Upper lobe of left lung (tissue), 6 donors: ENCODE measurements at regions not wholly inside any gene's neighbourhood (a gene's known extent, or its start where the extent isn't known, plus 50 kb on each side); places are given as distances from the start of the nearest gene placed in this dataset.

Source experiments
- ATAC-seq, 2 donors: fragments of 200-7000 bp; cut with Tn5 transposase; one replicate each; pipeline ENCODE4 v1.9.1; 2022; ENCODE audit warnings: mild to moderate bottlenecking in 2 of 2, moderate library complexity in 2 of 2; ENCODE audit not compliant: low FRiP score in 2 of 2
- DNase-seq, 2 donors: peaks; one replicate each; pipeline ENCODE4 v3.0.0-alpha.2; 2019 to 2020
- H3K27ac ChIP-seq, 4 donors: fragments of 200-600 bp; sonication (generic); one replicate each; pipeline ENCODE4 v1.5.1; 2016 to 2019
- H3K27me3 ChIP-seq, 4 donors: fragments of 200-600 bp; sonication (generic); one replicate each; pipeline ENCODE4 v1.5.1; 2017 to 2019
- H3K36me3 ChIP-seq, 4 donors: fragments of 200-600 bp; sonication (generic); one replicate each; pipeline ENCODE4 v1.5.1; 2016 to 2019
- H3K4me1 ChIP-seq, 4 donors: fragments of 200-600 bp; sonication (generic); one replicate each; pipeline ENCODE4 v1.5.1; 2018 to 2019
- H3K4me3 ChIP-seq, 4 donors: fragments of 200-600 bp; sonication (generic); one replicate each; pipeline ENCODE4 v1.5.1; 2017 to 2019; ENCODE audit warnings: mild to moderate bottlenecking in 2 of 4, moderate library complexity in 1 of 4
- H3K9me3 ChIP-seq, 4 donors: fragments of 200-600 bp; sonication (generic); one replicate each; pipeline ENCODE4 v1.5.1; 2018 to 2019
- CTCF ChIP-seq, 6 experiments: fragments of 450-650 bp in 4 of 6; fragments of 200-600 bp in 2 of 6; sonication (generic) in 2 of 6; IDR thresholded peaks; one replicate each; pipeline ENCODE4 v1.5.1; 2016 to 2019; ENCODE audit warnings: antibody characterized with exemption in 6 of 6
- EP300 ChIP-seq, 4 donors: sonication (generic); formaldehyde crosslinking; IDR thresholded peaks; one replicate each; pipeline ENCODE4 v1.5.1; 2017; ENCODE audit warnings: antibody characterized with exemption in 4 of 4, control low read depth in 2 of 4
- POLR2A ChIP-seq, 4 donors: fragments of 450-650 bp; IDR thresholded peaks; one replicate each; pipeline ENCODE4 v1.5.1; 2016 to 2017; ENCODE audit warnings: antibody characterized with exemption in 4 of 4, mild to moderate bottlenecking in 2 of 4
- POLR2AphosphoS5 ChIP-seq, 2 donors: sonication (generic); formaldehyde crosslinking; IDR thresholded peaks; one replicate each; pipeline ENCODE4 v1.5.1; 2017; ENCODE audit warnings: antibody characterized with exemption in 2 of 2
- WGBS, 2 donors: methylation state at CpG; one replicate each; pipeline ENCODE4 v1.1.5; 2017 to 2018; 5-methylcytosine and 5-hydroxymethylcytosine counted together
- donor health status: DM: no; HTN: no; CAD: no; lungs with moderate emphysema.
- donor health status: DM: no; HTN: yes; CAD: no; lungs with severe emphysema.

GRCh38 chr4:165692082-165692481 is 181.0 kb upstream of the TLL1 start:
- 89 to 93% methylated on average over 3 of the region's 3 CpGs for WGBS, 2 donors

GRCh38 chr4:165698272-165698671 is 174.8 kb upstream of the TLL1 start:
- WGBS, 2 donors, result 49 to 78% methylated on average over 2 of the region's 2 CpGs
- no peak for TF ChIP-seq POLR2AphosphoS5 (IDR thresholded peaks at IDR 0.05)
- no peak for TF ChIP-seq EP300 (IDR thresholded peaks at IDR 0.05)
- no peak for TF ChIP-seq POLR2A (IDR thresholded peaks at IDR 0.05)
- TF ChIP-seq CTCF (IDR thresholded peaks at IDR 0.05), result no peak
- Histone ChIP-seq H3K4me3 (no peak overlapping the region), H3K27me3 (no peaks in the 10 kb centered on the region), H3K36me3 (no peaks in the 10 kb centered on the region), H3K4me1 (no peaks in the 10 kb centered on the region), H3K9me3 (no peaks in the 10 kb centered on the region), H3K27ac (no peak overlapping the region)
- ATAC-seq (no peak), DNase-seq (no peak)

More at GRCh38 chr4:165692082-165692481, 181.0 kb upstream of the TLL1 start:
- Histone ChIP-seq H3K27ac (no peak overlapping the region), H3K4me3 (no peak overlapping the region), H3K4me1 (peaks cover 0 to 8% (median 0%) of the 10 kb centered on the region in 4 donors), H3K27me3 (no peaks in the 10 kb centered on the region), H3K9me3 (no peaks in the 10 kb centered on the region), H3K36me3 (no peaks in the 10 kb centered on the region)
- no peak for TF ChIP-seq POLR2AphosphoS5 (IDR thresholded peaks at IDR 0.05)
- no peak for TF ChIP-seq CTCF (IDR thresholded peaks at IDR 0.05)
- TF ChIP-seq POLR2A (IDR thresholded peaks at IDR 0.05), result no peak
- no peak for TF ChIP-seq EP300 (IDR thresholded peaks at IDR 0.05)
- ATAC-seq (no peak), DNase-seq (no peak)

- ATAC-seq (no peak), DNase-seq (no peak)
- no peak overlapping the region for H3K27ac ChIP-seq
- no peak overlapping the region for H3K4me3 ChIP-seq
- TF ChIP-seq POLR2AphosphoS5 (IDR thresholded peaks at IDR 0.05) (no peak), POLR2A (IDR thresholded peaks at IDR 0.05) (no peak), CTCF (IDR thresholded peaks at IDR 0.05) (no peak), EP300 (IDR thresholded peaks at IDR 0.05) (no peak)
- no peaks in the 10 kb centered on the region for H3K36me3 ChIP-seq
- H3K27me3 ChIP-seq, result no peaks in the 10 kb centered on the region
- 80 to 83% methylated on average over 5 of the region's 5 CpGs for WGBS, 2 donors
- H3K4me1 ChIP-seq, result no peaks in the 10 kb centered on the region
- H3K9me3 ChIP-seq, result no peaks in the 10 kb centered on the region
These were observed 174.0 kb upstream of the TLL1 start for GRCh38 chr4:165699055-165699454.

- no peak for DNase-seq
- Histone ChIP-seq H3K36me3 (no peaks in the 10 kb centered on the region), H3K4me1 (no peaks in the 10 kb centered on the region), H3K27me3 (no peaks in the 10 kb centered on the region), H3K9me3 (no peaks in the 10 kb centered on the region), H3K4me3 (no peak overlapping the region), H3K27ac (no peak overlapping the region)
- TF ChIP-seq POLR2A (IDR thresholded peaks at IDR 0.05), result no peak
- TF ChIP-seq EP300 (IDR thresholded peaks at IDR 0.05), result no peak
- no peak for TF ChIP-seq CTCF (IDR thresholded peaks at IDR 0.05)
- TF ChIP-seq POLR2AphosphoS5 (IDR thresholded peaks at IDR 0.05), result no peak
- no peak for ATAC-seq
These were observed 172.2 kb upstream of the TLL1 start for GRCh38 chr4:165700855-165701254.

GRCh38 chr4:165707128-165707527 is 165.9 kb upstream of the TLL1 start:
- 76 to 83% methylated on average over 4 of the region's 4 CpGs for WGBS, 2 donors
- no peak for ATAC-seq
- no peak for TF ChIP-seq POLR2AphosphoS5 (IDR thresholded peaks at IDR 0.05)
- no peak for TF ChIP-seq POLR2A (IDR thresholded peaks at IDR 0.05)
- TF ChIP-seq CTCF (IDR thresholded peaks at IDR 0.05), result no peak
- no peak for TF ChIP-seq EP300 (IDR thresholded peaks at IDR 0.05)
- DNase-seq, result no peak
- Histone ChIP-seq H3K4me1 (peaks cover 0 to 14% (median 4%) of the 10 kb centered on the region in 4 donors), H3K27me3 (no peaks in the 10 kb centered on the region), H3K27ac (no peak overlapping the region), H3K9me3 (no peaks in the 10 kb centered on the region), H3K4me3 (no peak overlapping the region), H3K36me3 (no peaks in the 10 kb centered on the region)
